Esophagus squamous epithelium (tissue), 5 donors: ENCODE measurements at regions not wholly inside any gene's neighbourhood (a gene's known extent, or its start where the extent isn't known, plus 50 kb on each side); places are given as distances from the start of the nearest gene placed in this dataset.

Experiments
- DNase-seq: peaks from one replicate; lab custom pipeline; 2025; lab: John Stamatoyannopoulos, UW
- H3K27ac ChIP-seq, 4 donors: fragments of 200-600 bp; sonication (generic); one replicate each; pipeline ENCODE4 v1.5.1; 2016 to 2019; ENCODE audit warnings: mild to moderate bottlenecking in 1 of 4
- H3K27me3 ChIP-seq, 4 donors: fragments of 200-600 bp; sonication (generic); 1 replicate in 3 of 4; 2 replicates in 1 of 4; pipeline versions ENCODE4 v1.5.1 to v1.6.0; 2017 to 2021; ENCODE audit warnings: antibody characterized with exemption in 1 of 4
- H3K36me3 ChIP-seq, 3 donors: fragments of 200-600 bp; sonication (generic); one replicate each; pipeline ENCODE4 v1.5.1; 2016 to 2019
- H3K4me1 ChIP-seq, 3 donors: fragments of 200-600 bp; sonication (generic); one replicate each; pipeline ENCODE4 v1.5.1; 2017 to 2019
- H3K4me3 ChIP-seq, 4 donors: fragments of 200-600 bp; sonication (generic); 1 replicate in 3 of 4; 2 replicates in 1 of 4; pipeline ENCODE4 v1.5.1; 2016 to 2019; ENCODE audit warnings: mild to moderate bottlenecking in 2 of 4, moderate library complexity in 1 of 4
- H3K9me3 ChIP-seq, 3 donors: fragments of 200-600 bp; sonication (generic); one replicate each; pipeline ENCODE4 v1.5.1; 2016 to 2019
- CTCF ChIP-seq, 6 experiments: fragments of 450-650 bp in 4 of 6; fragments of 200-600 bp in 2 of 6; sonication (generic) in 2 of 6; IDR thresholded peaks; one replicate each; pipeline ENCODE4 v1.5.1; 2016 to 2019; ENCODE audit warnings: antibody characterized with exemption in 6 of 6, mild to moderate bottlenecking in 4 of 6, moderate library complexity in 4 of 6
- POLR2A ChIP-seq, 4 donors: fragments of 450-650 bp; IDR thresholded peaks; one replicate each; pipeline ENCODE4 v1.6.1; 2017; ENCODE audit warnings: antibody characterized with exemption in 4 of 4, mild to moderate bottlenecking in 4 of 4, moderate library complexity in 3 of 4
- WGBS, 2 donors: methylation state at CpG; one replicate each; pipeline ENCODE4 v1.1.5; 2018; 5-methylcytosine and 5-hydroxymethylcytosine counted together
- intact Hi-C: fragments of 100-400 bp; cut with DNase I; formaldehyde crosslinking; loops from one replicate; pipeline ENCODE4 v1.15.0; 2022
- donor health status: DM: yes; HTN: yes; CAD: no.

- TF ChIP-seq POLR2A (IDR thresholded peaks at IDR 0.05): no peak
- peak in 1 of 6 experiments; percentile 14 for TF ChIP-seq CTCF (IDR thresholded peaks at IDR 0.05)
- Histone ChIP-seq H3K27me3 (peaks cover 0 to 4% (median 1%) of the 10 kb centered on the region in 4 donors), H3K36me3 (no peaks in the 10 kb centered on the region), H3K9me3 (no peaks in the 10 kb centered on the region), H3K27ac (no peak overlapping the region), H3K4me1 (no peaks in the 10 kb centered on the region), H3K4me3 (no peak overlapping the region)
- intact Hi-C loops: no loop called here
- DNase-seq: no peak
- WGBS, 2 donors: 63 to 77% methylated on average over 1 of the region's 1 CpG
Observed at GRCh38 chr1:63004868-63005267, 220.9 kb downstream of the ATG4C start.

- Histone ChIP-seq H3K4me3 (no peak overlapping the region), H3K27me3 (peaks cover 0 to 4% (median 1%) of the 10 kb centered on the region in 4 donors), H3K9me3 (no peaks in the 10 kb centered on the region), H3K4me1 (no peaks in the 10 kb centered on the region), H3K27ac (no peak overlapping the region), H3K36me3 (no peaks in the 10 kb centered on the region)
- intact Hi-C loops: no loop called here
- no peak for TF ChIP-seq POLR2A (IDR thresholded peaks at IDR 0.05)
- TF ChIP-seq CTCF (IDR thresholded peaks at IDR 0.05): no peak
- no peak for DNase-seq
- WGBS, 2 donors: 77 to 97% methylated on average over 3 of the region's 3 CpGs
Observed at GRCh38 chr1:63005812-63006211, 221.9 kb downstream of the ATG4C start.

- WGBS, 2 donors: 66 to 68% methylated on average over 3 of the region's 3 CpGs
- Histone ChIP-seq H3K4me1 (no peaks in the 10 kb centered on the region), H3K36me3 (no peaks in the 10 kb centered on the region), H3K27ac (no peak overlapping the region), H3K27me3 (peaks cover 0 to 4% (median 0%) of the 10 kb centered on the region in 4 donors), H3K4me3 (no peak overlapping the region), H3K9me3 (no peaks in the 10 kb centered on the region)
- intact Hi-C loops: no loop called here
- TF ChIP-seq CTCF (IDR thresholded peaks at IDR 0.05) (no peak), POLR2A (IDR thresholded peaks at IDR 0.05) (no peak)
- DNase-seq: no peak
Observed at GRCh38 chr1:63009421-63009820, 225.5 kb downstream of the ATG4C start.

- Histone ChIP-seq H3K4me1 (no peaks in the 10 kb centered on the region), H3K27ac (no peak overlapping the region), H3K27me3 (peaks cover 0 to 4% (median 0%) of the 10 kb centered on the region in 4 donors), H3K9me3 (no peaks in the 10 kb centered on the region), H3K4me3 (no peak overlapping the region), H3K36me3 (no peaks in the 10 kb centered on the region)
- TF ChIP-seq CTCF (IDR thresholded peaks at IDR 0.05) (no peak), POLR2A (IDR thresholded peaks at IDR 0.05) (no peak)
- intact Hi-C loops: no loop called here
- no peak for DNase-seq
- 38 to 55% methylated on average over 7 to 8 of the region's 8 CpGs for WGBS, 2 donors
Observed at GRCh38 chr1:63010913-63011660, 227.2 kb downstream of the ATG4C start.

GRCh38 chr1:63012339-63012738, 228.4 kb downstream of the ATG4C start:
- TF ChIP-seq CTCF (IDR thresholded peaks at IDR 0.05): no peak
- Histone ChIP-seq H3K36me3 (no peaks in the 10 kb centered on the region), H3K4me3 (no peak overlapping the region), H3K27me3 (no peaks in the 10 kb centered on the region), H3K9me3 (no peaks in the 10 kb centered on the region), H3K4me1 (no peaks in the 10 kb centered on the region), H3K27ac (no peak overlapping the region)
- intact Hi-C loops: no loop called here
- no peak for DNase-seq
- 35 to 41% methylated on average over 5 to 6 of the region's 6 CpGs for WGBS, 2 donors
